OCI-LY1 (cell line): ENCODE measurements at regions not wholly inside any gene's neighbourhood (a gene's known extent, or its start where the extent isn't known, plus 50 kb on each side); places are given as distances from the start of the nearest gene placed in this dataset.

Source experiments
- EZH2 ChIP-seq: fragments of 200-600 bp; sonication (generic), shearing (Covaris generic); IDR thresholded peaks from 2 replicates; pipeline ENCODE4 v1.8.0; 2017; ENCODE audit warnings: borderline replicate concordance, mixed run types, mild to moderate bottlenecking, antibody characterized with exemption, low read length, moderate library complexity, mixed read lengths
- TF ChIP-seq, protein P1 (sequence below): fragments of 200-600 bp; sonication (generic), shearing (Covaris generic); IDR thresholded peaks from 2 replicates; pipeline ENCODE4 v1.5.1; 2017; ENCODE audit warnings: mild to moderate bottlenecking, antibody characterized with exemption, low read length, moderate library complexity, mixed read lengths

- no peak for TF ChIP-seq EZH2
- TF ChIP-seq, protein P1, sequence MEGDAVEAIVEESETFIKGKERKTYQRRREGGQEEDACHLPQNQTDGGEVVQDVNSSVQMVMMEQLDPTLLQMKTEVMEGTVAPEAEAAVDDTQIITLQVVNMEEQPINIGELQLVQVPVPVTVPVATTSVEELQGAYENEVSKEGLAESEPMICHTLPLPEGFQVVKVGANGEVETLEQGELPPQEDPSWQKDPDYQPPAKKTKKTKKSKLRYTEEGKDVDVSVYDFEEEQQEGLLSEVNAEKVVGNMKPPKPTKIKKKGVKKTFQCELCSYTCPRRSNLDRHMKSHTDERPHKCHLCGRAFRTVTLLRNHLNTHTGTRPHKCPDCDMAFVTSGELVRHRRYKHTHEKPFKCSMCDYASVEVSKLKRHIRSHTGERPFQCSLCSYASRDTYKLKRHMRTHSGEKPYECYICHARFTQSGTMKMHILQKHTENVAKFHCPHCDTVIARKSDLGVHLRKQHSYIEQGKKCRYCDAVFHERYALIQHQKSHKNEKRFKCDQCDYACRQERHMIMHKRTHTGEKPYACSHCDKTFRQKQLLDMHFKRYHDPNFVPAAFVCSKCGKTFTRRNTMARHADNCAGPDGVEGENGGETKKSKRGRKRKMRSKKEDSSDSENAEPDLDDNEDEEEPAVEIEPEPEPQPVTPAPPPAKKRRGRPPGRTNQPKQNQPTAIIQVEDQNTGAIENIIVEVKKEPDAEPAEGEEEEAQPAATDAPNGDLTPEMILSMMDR = no peak
These were observed 788.4 kb upstream of the PRMT6 start for GRCh38 chr1:106268070-106268469.
